BE2C (cell line): ENCODE measurements at regions not wholly inside any gene's neighbourhood (a gene's known extent, or its start where the extent isn't known, plus 50 kb on each side); places are given as distances from the start of the nearest gene placed in this dataset.
"Not testable (repeated sequence)": the region's sequence is repeated elsewhere in the genome, so short reads cannot be mapped to it uniquely, and the experiment has no call there.

Experiments
- DNase-seq: peaks from one replicate; pipeline ENCODE4 v3.0.0-alpha.2; 2020
- H3K27me3 ChIP-seq: fragments of 250-450 bp; sonication (Bioruptor Pico); 2 replicates; pipeline ENCODE4 v1.5.1; 2020; ENCODE audit warnings: mild to moderate bottlenecking
- H3K36me3 ChIP-seq: fragments of 250-450 bp; sonication (Bioruptor Pico); 2 replicates; pipeline ENCODE4 v1.5.1; 2020; ENCODE audit warnings: mild to moderate bottlenecking
- H3K4me1 ChIP-seq: fragments of 250-450 bp; sonication (Bioruptor Pico); 2 replicates; pipeline ENCODE4 v1.5.1; 2020
- H3K4me3 ChIP-seq: 2 replicates; pipeline ENCODE4 v1.5.1; 2011; ENCODE audit warnings: low read depth, low read length
- H3K9me3 ChIP-seq: fragments of 250-450 bp; sonication (Bioruptor Pico); 2 replicates; pipeline ENCODE4 v1.5.1; 2020
- CTCF ChIP-seq: IDR thresholded peaks from 2 replicates; pipeline ENCODE4 v1.5.1; 2012; ENCODE audit warnings: mild to moderate bottlenecking, low read depth, low read length

GRCh38 chr5:87582149-87582548 lies 169.4 kb upstream of the CCNH start:
- no peak for TF ChIP-seq CTCF
- H3K36me3 ChIP-seq: no peaks in the 10 kb centered on the region
- H3K4me3 ChIP-seq: no peak overlapping the region
- no peak for DNase-seq
- no peaks in the 10 kb centered on the region for H3K9me3 ChIP-seq
- no peaks in the 10 kb centered on the region for H3K4me1 ChIP-seq
- H3K27me3 ChIP-seq: no peaks in the 10 kb centered on the region

- Histone ChIP-seq H3K36me3 (no peaks in the 10 kb centered on the region), H3K9me3 (no peaks in the 10 kb centered on the region), H3K27me3 (no peaks in the 10 kb centered on the region), H3K4me1 (no peaks in the 10 kb centered on the region), H3K4me3 (no peak overlapping the region)
- DNase-seq: no peak
- TF ChIP-seq CTCF: no peak
These were observed 168.9 kb upstream of the CCNH start for GRCh38 chr5:87581661-87582060.

- Histone ChIP-seq H3K36me3 (no peaks in the 10 kb centered on the region), H3K27me3 (no peaks in the 10 kb centered on the region), H3K4me3 (no peak overlapping the region), H3K4me1 (no peaks in the 10 kb centered on the region), H3K9me3 (no peaks in the 10 kb centered on the region)
- no peak for TF ChIP-seq CTCF
- DNase-seq: no peak
These were observed 166.9 kb upstream of the CCNH start for GRCh38 chr5:87579678-87580077.

- TF ChIP-seq CTCF: no peak
- Histone ChIP-seq H3K9me3 (no peaks in the 10 kb centered on the region), H3K4me3 (no peak overlapping the region), H3K27me3 (no peaks in the 10 kb centered on the region; the same call in 1 of the 2 replicates), H3K4me1 (no peaks in the 10 kb centered on the region), H3K36me3 (no peaks in the 10 kb centered on the region)
- DNase-seq: no peak
These were observed 164.1 kb upstream of the CCNH start for GRCh38 chr5:87576867-87577266.

GRCh38 chr5:87576306-87576705 lies 163.6 kb upstream of the CCNH start:
- H3K4me3 ChIP-seq, DNase-seq, H3K4me1 ChIP-seq, H3K36me3 ChIP-seq, H3K9me3 ChIP-seq, H3K27me3 ChIP-seq: not testable (repeated sequence)

GRCh38 chr5:87574106-87574505 lies 161.4 kb upstream of the CCNH start:
- no peaks in the 10 kb centered on the region; the same call in 1 of the 2 replicates for H3K27me3 ChIP-seq
- DNase-seq: no peak
- H3K9me3 ChIP-seq: no peaks in the 10 kb centered on the region
- no peaks in the 10 kb centered on the region for H3K4me1 ChIP-seq
- no peak for TF ChIP-seq CTCF
- H3K4me3 ChIP-seq: no peak overlapping the region
- no peaks in the 10 kb centered on the region for H3K36me3 ChIP-seq

GRCh38 chr5:87572611-87573010 lies 159.9 kb upstream of the CCNH start:
- Histone ChIP-seq H3K4me1 (no peaks in the 10 kb centered on the region), H3K9me3 (no peaks in the 10 kb centered on the region), H3K36me3 (no peaks in the 10 kb centered on the region), H3K4me3 (no peak overlapping the region), H3K27me3 (no peaks in the 10 kb centered on the region; the same call in 1 of the 2 replicates)
- DNase-seq: no peak
- no peak for TF ChIP-seq CTCF
